ENCODE measurements at regions not wholly inside any gene's neighbourhood (a gene's known extent, or its start where the extent isn't known, plus 50 kb on each side); places are given as distances from the start of the nearest gene placed in this dataset.

GRCh38 chr2:150783896-150784295, 296.4 kb upstream of the RND3 start:
- ATAC-seq (replicated peaks in 6 of 8) = no peak
- Histone ChIP-seq H3K4me3 (no peak overlapping the region), H3K4me1 (replicated peaks in 1 of 2) (peaks cover 1 to 7% of the 10 kb centered on the region in 2 donors), H3K27ac (no peak overlapping the region)
- in situ Hi-C loops (cut with MboI; ENCODE audit: low pct_unique_long_range_greater_than_20kb in 2 of 9, low sequenced_read_pairs in 9 of 9, unreplicated experiment in 9 of 9) = no loop called here
- WGBS, 10 experiments = 67 to 100% (median 88%) methylated on average over 1 to 4 of the region's 4 CpGs; no CpG with 5 or more reads in 1 of the 10 experiments

DNA sequence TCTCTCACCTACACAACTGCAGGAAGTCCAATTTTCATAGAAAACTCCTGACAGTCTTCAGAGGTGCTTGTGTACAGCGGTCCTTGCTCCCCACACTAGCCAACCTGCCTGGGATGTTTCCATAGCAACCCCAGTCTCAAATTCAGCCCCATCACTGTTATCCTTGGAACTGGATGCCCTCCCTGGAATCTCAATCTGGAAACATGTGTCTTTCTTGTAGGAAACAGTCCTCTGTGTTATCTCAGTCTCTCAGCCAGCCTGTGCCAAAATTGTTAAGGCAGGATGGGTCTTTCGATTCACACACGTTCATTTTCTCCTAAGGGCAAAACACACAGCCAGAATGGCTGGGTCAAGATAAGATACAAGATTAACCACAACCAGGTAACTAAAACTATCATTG, 295.5 kb upstream of the RND3 start:
- ATAC-seq (replicated peaks in 6 of 8) = peak in 1 of 8 experiments; percentile 32
- in situ Hi-C loops (cut with MboI; ENCODE audit: low pct_unique_long_range_greater_than_20kb in 2 of 9, low sequenced_read_pairs in 9 of 9, unreplicated experiment in 9 of 9) = no loop called here
- WGBS, 10 experiments = 53 to 100% (median 97%) methylated on average over 1 to 3 of the region's 3 CpGs; no CpG with 5 or more reads in 4 of the 10 experiments
- Histone ChIP-seq H3K27ac (no peak overlapping the region), H3K4me3 (no peak overlapping the region), H3K4me1 (replicated peaks in 1 of 2) (peaks cover 5 to 14% of the 10 kb centered on the region in 2 donors)

DNA sequence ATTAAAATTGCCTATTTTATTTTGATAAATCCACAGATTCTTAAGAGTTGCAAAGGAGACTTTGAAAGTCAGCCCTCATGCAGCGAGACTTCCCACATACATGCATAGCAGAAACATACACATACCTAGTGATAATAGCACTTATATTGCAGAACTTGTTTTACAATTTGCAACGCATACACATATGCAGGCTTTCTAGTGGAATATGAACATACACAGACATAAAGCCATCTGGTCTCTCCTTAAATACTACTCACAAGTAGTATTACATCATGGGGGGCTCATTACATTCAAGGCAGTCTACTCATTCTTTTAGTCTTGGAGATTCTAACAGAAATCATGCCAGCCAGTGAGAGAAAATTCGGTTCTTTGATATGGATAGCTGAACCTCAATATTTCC, 295.1 kb upstream of the RND3 start:
- 29 to 100% (median 84%) methylated on average over 1 to 3 of the region's 3 CpGs; no CpG with 5 or more reads in 2 of the 10 experiments for WGBS, 10 experiments

DNA sequence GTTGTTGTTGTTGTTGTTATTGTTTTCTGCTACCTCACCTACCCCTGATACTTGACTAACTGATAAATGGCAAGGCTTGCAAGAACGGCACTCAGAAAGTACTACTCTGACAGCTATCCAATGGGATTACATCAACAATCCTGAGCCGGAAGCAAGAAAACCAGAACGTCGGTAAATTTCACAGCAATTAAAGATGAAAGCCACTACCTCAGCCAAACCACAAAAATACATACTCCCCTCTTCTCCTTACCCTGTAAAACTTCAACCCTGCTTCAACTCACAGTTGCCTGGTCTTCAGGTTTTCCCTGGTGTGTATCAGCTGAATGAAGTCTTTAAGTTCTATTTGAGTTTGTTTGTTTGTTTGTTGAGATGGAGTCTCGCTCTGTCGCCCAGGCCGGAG, 293.7 kb upstream of the RND3 start:
- in situ Hi-C loops (cut with MboI; ENCODE audit: low pct_unique_long_range_greater_than_20kb in 2 of 9, low sequenced_read_pairs in 9 of 9, unreplicated experiment in 9 of 9) = no loop called here
- Histone ChIP-seq H3K4me1 (replicated peaks in 1 of 2) (peaks cover 5 to 14% of the 10 kb centered on the region in 2 donors), H3K27ac (no peak overlapping the region), H3K4me3 (no peak overlapping the region)
- WGBS, 10 experiments = 79 to 100% (median 91%) methylated on average over 1 to 7 of the region's 7 CpGs
- no peak for ATAC-seq (replicated peaks in 6 of 8)

More for the DNA sequence above, 295.1 kb upstream of the RND3 start:
- Histone ChIP-seq H3K4me3 (no peak overlapping the region), H3K27ac (no peak overlapping the region), H3K4me1 (replicated peaks in 1 of 2) (peaks cover 5 to 14% of the 10 kb centered on the region in 2 donors)
- peak in 1 of 8 experiments; percentile 71 for ATAC-seq (replicated peaks in 6 of 8)
- in situ Hi-C loops (cut with MboI; ENCODE audit: low pct_unique_long_range_greater_than_20kb in 2 of 9, low sequenced_read_pairs in 9 of 9, unreplicated experiment in 9 of 9) = no loop called here

DNA sequence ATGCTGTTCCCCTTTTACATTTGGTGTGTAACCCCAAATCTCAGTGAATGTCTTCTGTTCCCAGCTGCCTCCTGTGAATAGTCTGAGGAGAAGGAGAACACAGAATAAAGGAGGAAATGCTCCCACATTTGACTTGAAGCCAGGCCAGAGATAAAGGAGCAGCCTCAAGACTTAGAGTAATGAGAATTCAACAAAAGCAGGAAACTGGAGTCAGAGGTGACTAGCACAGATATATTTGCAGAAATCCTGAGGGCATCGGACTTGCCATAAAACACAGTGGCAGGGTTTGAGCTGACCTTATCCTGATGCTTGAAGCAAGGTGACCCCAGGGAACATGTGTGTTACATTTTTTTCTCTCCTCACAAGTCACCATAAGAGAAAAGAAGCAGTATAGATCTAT, 291.4 kb upstream of the RND3 start:
- 38 to 100% (median 60%) methylated on average over 1 of the region's 1 CpG; no CpG with 5 or more reads in 5 of the 10 experiments for WGBS, 10 experiments
- Histone ChIP-seq H3K4me1 (replicated peaks in 1 of 2) (peaks cover 5 to 14% of the 10 kb centered on the region in 2 donors), H3K27ac (no peak overlapping the region), H3K4me3 (no peak overlapping the region)
- in situ Hi-C loops (cut with MboI; ENCODE audit: low pct_unique_long_range_greater_than_20kb in 2 of 9, low sequenced_read_pairs in 9 of 9, unreplicated experiment in 9 of 9) = no loop called here
- peak in 3 of 8 experiments; percentile 24 to 27 (median 26) for ATAC-seq (replicated peaks in 6 of 8)

DNA sequence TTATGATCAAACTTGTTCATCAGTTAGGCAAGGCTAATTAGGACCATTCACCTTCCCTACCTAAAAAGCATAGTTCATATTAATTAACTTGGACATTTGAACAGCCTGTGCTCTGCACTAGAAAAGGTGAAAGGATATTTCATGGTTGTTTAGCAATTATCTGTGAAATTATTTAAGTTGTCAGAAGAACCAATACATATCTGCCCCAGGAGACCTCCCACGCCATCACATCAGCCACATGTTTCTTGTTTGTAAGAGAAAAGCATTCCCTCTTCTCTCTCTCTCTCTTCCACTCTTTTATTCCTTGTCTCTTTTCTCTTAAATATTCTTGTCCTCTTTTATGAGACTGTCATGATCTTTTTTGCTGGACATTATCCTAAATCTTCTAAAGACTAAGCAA, 282.0 kb upstream of the RND3 start:
- Histone ChIP-seq H3K27ac (no peak overlapping the region), H3K4me3 (no peak overlapping the region), H3K4me1 (replicated peaks in 1 of 2) (peaks cover 0 to 6% of the 10 kb centered on the region in 2 donors)
- WGBS, 10 experiments = 43 to 83% (median 67%) methylated on average over 1 of the region's 1 CpG; no CpG with 5 or more reads in 5 of the 10 experiments
- ATAC-seq (replicated peaks in 6 of 8) = peak in 2 of 8 experiments; percentile 11 to 28
- in situ Hi-C loops (cut with MboI; ENCODE audit: low pct_unique_long_range_greater_than_20kb in 2 of 9, low sequenced_read_pairs in 9 of 9, unreplicated experiment in 9 of 9) = no loop called here

- in situ Hi-C loops (cut with MboI; ENCODE audit: low pct_unique_long_range_greater_than_20kb in 2 of 9, low sequenced_read_pairs in 9 of 9, unreplicated experiment in 9 of 9) = no loop called here
- WGBS, 10 experiments = 37 to 93% (median 70%) methylated on average over 1 to 5 of the region's 5 CpGs; no CpG with 5 or more reads in 3 of the 10 experiments
These were observed 280.7 kb upstream of the RND3 start for GRCh38 chr2:150767991-150768746.

DNA sequence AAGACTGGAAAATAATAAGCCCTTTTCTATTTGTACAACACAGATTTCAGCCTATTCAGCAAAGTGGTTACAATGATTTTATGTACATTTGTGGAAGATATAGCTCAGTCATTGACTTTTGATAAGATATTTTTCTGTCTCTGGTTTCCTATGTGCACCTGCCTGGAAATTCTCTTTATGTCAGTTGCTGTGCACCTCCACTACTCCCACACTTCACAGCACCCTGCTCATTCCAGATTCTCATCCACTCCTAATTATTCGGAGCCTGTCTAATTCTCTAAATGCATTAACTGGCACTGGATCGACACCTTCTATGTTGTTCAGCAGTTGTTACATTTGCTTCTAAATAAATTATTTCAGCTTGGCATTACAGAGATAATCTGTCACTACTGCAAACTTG, 275.1 kb upstream of the RND3 start:
- ATAC-seq (replicated peaks in 6 of 8) = no peak
- no peak overlapping the region for H3K27ac ChIP-seq
- in situ Hi-C loops (cut with MboI; ENCODE audit: low pct_unique_long_range_greater_than_20kb in 2 of 9, low sequenced_read_pairs in 9 of 9, unreplicated experiment in 9 of 9) = no loop called here
- peaks cover 0 to 4% of the 10 kb centered on the region in 2 donors for H3K4me1 ChIP-seq (replicated peaks in 1 of 2)
- no peak overlapping the region for H3K4me3 ChIP-seq
- 0 to 78% (median 39%) methylated on average over 1 to 2 of the region's 2 CpGs; no CpG with 5 or more reads in 3 of the 10 experiments for WGBS, 10 experiments

More at GRCh38 chr2:150767991-150768746, 280.7 kb upstream of the RND3 start:
- Histone ChIP-seq H3K4me3 (no peak overlapping the region), H3K4me1 (replicated peaks in 1 of 2) (peaks cover 0 to 6% of the 10 kb centered on the region in 2 donors), H3K27ac (no peak overlapping the region)
- no peak for ATAC-seq (replicated peaks in 6 of 8)

DNA sequence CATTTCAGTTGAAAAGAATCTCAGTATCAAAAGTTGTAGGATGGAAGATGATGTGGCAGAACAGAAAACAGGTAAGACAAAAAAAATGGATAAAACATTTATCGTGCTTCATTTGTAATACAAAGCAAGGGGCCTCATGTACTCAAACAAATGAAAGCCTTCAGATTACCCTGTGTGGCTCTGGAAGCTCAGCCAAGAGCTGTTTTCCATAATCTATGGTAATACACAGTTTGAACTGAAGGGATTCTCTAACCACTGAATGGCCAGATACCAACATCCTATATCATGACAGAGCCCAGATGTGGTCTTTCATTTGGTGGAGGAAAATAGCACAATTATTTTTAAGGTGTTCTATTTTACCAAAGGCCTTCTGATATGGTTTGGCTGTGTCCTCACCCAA, 272.1 kb upstream of the RND3 start:
- peak in 3 of 8 experiments; percentile 63 to 86 (median 82) for ATAC-seq (replicated peaks in 6 of 8)
- peaks cover 0 to 4% of the 10 kb centered on the region in 2 donors for H3K4me1 ChIP-seq (replicated peaks in 1 of 2)
- no peak overlapping the region for H3K4me3 ChIP-seq
- in situ Hi-C loops (cut with MboI; ENCODE audit: low pct_unique_long_range_greater_than_20kb in 2 of 9, low sequenced_read_pairs in 9 of 9, unreplicated experiment in 9 of 9) = no loop called here
- 0% methylated on average over 1 of the region's 1 CpG; no CpG with 5 or more reads in 9 of the 10 experiments for WGBS, 10 experiments
- no peak overlapping the region for H3K27ac ChIP-seq

- no peak for ATAC-seq (replicated peaks in 6 of 8)
- WGBS, 10 experiments = 48 to 89% (median 75%) methylated on average over 1 to 3 of the region's 3 CpGs
- no peak overlapping the region for H3K27ac ChIP-seq
- H3K4me3 ChIP-seq = no peak overlapping the region
- in situ Hi-C loops (cut with MboI; ENCODE audit: low pct_unique_long_range_greater_than_20kb in 2 of 9, low sequenced_read_pairs in 9 of 9, unreplicated experiment in 9 of 9) = no loop called here
- peaks cover 0 to 4% of the 10 kb centered on the region in 2 donors for H3K4me1 ChIP-seq (replicated peaks in 1 of 2)
These were observed 271.6 kb upstream of the RND3 start for GRCh38 chr2:150759106-150759505.

- ATAC-seq (replicated peaks in 6 of 8) = no peak
- H3K4me3 ChIP-seq = no peak overlapping the region
- no peak overlapping the region for H3K27ac ChIP-seq
- in situ Hi-C loops (cut with MboI; ENCODE audit: low pct_unique_long_range_greater_than_20kb in 2 of 9, low sequenced_read_pairs in 9 of 9, unreplicated experiment in 9 of 9) = no loop called here
- no peaks in the 10 kb centered on the region for H3K4me1 ChIP-seq (replicated peaks in 1 of 2)
These were observed 264.8 kb upstream of the RND3 start for GRCh38 chr2:150752229-150752628.

GRCh38 chr2:150750720-150751119, 263.3 kb upstream of the RND3 start:
- in situ Hi-C loops (cut with MboI; ENCODE audit: low pct_unique_long_range_greater_than_20kb in 2 of 9, low sequenced_read_pairs in 9 of 9, unreplicated experiment in 9 of 9) = no loop called here
- H3K4me1 ChIP-seq (replicated peaks in 1 of 2) = no peaks in the 10 kb centered on the region
- no peak overlapping the region for H3K4me3 ChIP-seq
- ATAC-seq (replicated peaks in 6 of 8) = peak in 5 of 8 experiments; percentile 42 to 68 (median 64)
- no peak overlapping the region for H3K27ac ChIP-seq
- WGBS, 10 experiments = 67 to 100% (median 89%) methylated on average over 1 of the region's 1 CpG; no CpG with 5 or more reads in 1 of the 10 experiments

DNA sequence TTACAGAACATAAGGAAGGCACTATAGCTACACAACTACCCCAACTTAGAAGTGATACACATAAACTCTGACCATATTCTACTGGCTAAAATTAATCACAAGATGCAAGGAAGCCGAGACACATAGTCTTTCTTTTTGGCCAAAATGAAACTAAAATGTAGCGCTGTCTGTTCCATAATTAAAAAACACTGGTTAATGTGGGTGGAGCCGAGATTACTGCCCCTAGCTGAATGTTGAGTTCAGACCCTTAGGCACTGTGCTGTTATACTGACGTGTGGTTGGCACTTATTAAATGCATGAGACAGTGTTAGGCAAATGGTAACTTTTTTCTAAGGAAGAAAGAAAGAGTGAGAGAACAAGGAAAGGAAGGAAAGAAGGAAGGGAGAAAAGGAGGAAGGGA, 254.6 kb upstream of the RND3 start:
- in situ Hi-C loops (cut with MboI; ENCODE audit: low pct_unique_long_range_greater_than_20kb in 2 of 9, low sequenced_read_pairs in 9 of 9, unreplicated experiment in 9 of 9) = no loop called here
- no peak overlapping the region for H3K27ac ChIP-seq
- ATAC-seq (replicated peaks in 6 of 8) = peak in 1 of 8 experiments; percentile 37
- 28 to 100% (median 86%) methylated on average over 2 to 4 of the region's 4 CpGs for WGBS, 10 experiments
- no peak overlapping the region for H3K4me3 ChIP-seq
- H3K4me1 ChIP-seq (replicated peaks in 1 of 2) = no peaks in the 10 kb centered on the region

All from motor neuron (in vitro differentiated cells).